ENCODE measurements at regions not wholly inside any gene's neighbourhood (a gene's known extent, or its start where the extent isn't known, plus 50 kb on each side); places are given as distances from the start of the nearest gene placed in this dataset.

GRCh38 chr16:48812856-48813255 lies 202.9 kb upstream of the N4BP1 start:
- TF ChIP-seq CTCF (IDR thresholded peaks at IDR 0.05) (no peak), POLR2A (IDR thresholded peaks at IDR 0.05) (no peak), EP300 (IDR thresholded peaks at IDR 0.05) (no peak)

Measured in ovary (tissue), 3 donors.